ENCODE measurements at regions not wholly inside any gene's neighbourhood (a gene's known extent, or its start where the extent isn't known, plus 50 kb on each side); places are given as distances from the start of the nearest gene placed in this dataset.

GRCh38 chr16:35746281-35746962 lies 2287.0 kb downstream of the TP53TG3F start:
- no peaks in the 10 kb centered on the region for H3K4me1 Mint-ChIP-seq
- H3K36me3 Mint-ChIP-seq, result peaks cover 2% of the 10 kb centered on the region
- H3K4me3 Mint-ChIP-seq, result no peak overlapping the region
- H3K9me3 Mint-ChIP-seq, result peaks cover 42% of the 10 kb centered on the region
- H3K27me3 Mint-ChIP-seq (ENCODE audit: low read depth), result no peaks in the 10 kb centered on the region
- no peak overlapping the region for H3K27ac Mint-ChIP-seq
- no peak for TF ChIP-seq CTCF (IDR thresholded peaks at IDR 0.05; ENCODE audit: unreplicated experiment)
- no peak for DNase-seq (ENCODE audit: low spot score in 2 of 2, unreplicated experiment in 2 of 2)

GRCh38 chr16:35746963-35747657 lies 2287.7 kb downstream of the TP53TG3F start:
- H3K4me1 Mint-ChIP-seq, result no peaks in the 10 kb centered on the region
- no peak overlapping the region for H3K27ac Mint-ChIP-seq
- peaks cover 35% of the 10 kb centered on the region for H3K9me3 Mint-ChIP-seq
- peaks cover 2% of the 10 kb centered on the region for H3K36me3 Mint-ChIP-seq
- H3K27me3 Mint-ChIP-seq (ENCODE audit: low read depth), result no peaks in the 10 kb centered on the region
- no peak for TF ChIP-seq CTCF (IDR thresholded peaks at IDR 0.05; ENCODE audit: unreplicated experiment)
- H3K4me3 Mint-ChIP-seq, result no peak overlapping the region
- DNase-seq (ENCODE audit: low spot score in 2 of 2, unreplicated experiment in 2 of 2), result no peak

- DNase-seq (ENCODE audit: low spot score in 2 of 2, unreplicated experiment in 2 of 2), result no peak
- Mint-ChIP-seq H3K27ac (no peak overlapping the region), H3K4me1 (no peaks in the 10 kb centered on the region), H3K4me3 (no peak overlapping the region), H3K9me3 (peaks cover 31% of the 10 kb centered on the region), H3K36me3 (peaks cover 2% of the 10 kb centered on the region), H3K27me3 (ENCODE audit: low read depth) (no peaks in the 10 kb centered on the region)
- TF ChIP-seq CTCF (IDR thresholded peaks at IDR 0.05; ENCODE audit: unreplicated experiment), result no peak
Observed at GRCh38 chr16:35747658-35748455, 2288.4 kb downstream of the TP53TG3F start.

GRCh38 chr16:35748621-35749252 lies 2289.3 kb downstream of the TP53TG3F start:
- Mint-ChIP-seq H3K4me3 (no peak overlapping the region), H3K4me1 (no peaks in the 10 kb centered on the region), H3K36me3 (peaks cover 1% of the 10 kb centered on the region), H3K9me3 (peaks cover 29% of the 10 kb centered on the region), H3K27me3 (ENCODE audit: low read depth) (no peaks in the 10 kb centered on the region), H3K27ac (no peak overlapping the region)
- no peak for DNase-seq (ENCODE audit: low spot score in 2 of 2, unreplicated experiment in 2 of 2)
- no peak for TF ChIP-seq CTCF (IDR thresholded peaks at IDR 0.05; ENCODE audit: unreplicated experiment)

- Mint-ChIP-seq H3K4me3 (no peak overlapping the region), H3K4me1 (no peaks in the 10 kb centered on the region), H3K36me3 (no peaks in the 10 kb centered on the region), H3K9me3 (peaks cover 21% of the 10 kb centered on the region), H3K27ac (no peak overlapping the region), H3K27me3 (ENCODE audit: low read depth) (no peaks in the 10 kb centered on the region)
- no peak for TF ChIP-seq CTCF (IDR thresholded peaks at IDR 0.05; ENCODE audit: unreplicated experiment)
- DNase-seq (ENCODE audit: low spot score in 2 of 2, unreplicated experiment in 2 of 2), result no peak
Observed at GRCh38 chr16:35749253-35750141, 2290.1 kb downstream of the TP53TG3F start.
